Suppressor macrophage (primary cell): ENCODE measurements at regions not wholly inside any gene's neighbourhood (a gene's known extent, or its start where the extent isn't known, plus 50 kb on each side); places are given as distances from the start of the nearest gene placed in this dataset.

Experiments
- DNase-seq, 4 experiments: peaks; one replicate each; pipeline ENCODE4 v3.0.0-alpha.2; 2020 to 2022

- peak in 3 of 4 experiments; percentile 63 to 81 (median 74) for DNase-seq
Observed at GRCh38 chr14:76926521-76927251, 100.5 kb downstream of the LRRC74A start.

GRCh38 chr14:76925097-76925441 lies 98.9 kb downstream of the LRRC74A start:
- DNase-seq = no peak

DNA sequence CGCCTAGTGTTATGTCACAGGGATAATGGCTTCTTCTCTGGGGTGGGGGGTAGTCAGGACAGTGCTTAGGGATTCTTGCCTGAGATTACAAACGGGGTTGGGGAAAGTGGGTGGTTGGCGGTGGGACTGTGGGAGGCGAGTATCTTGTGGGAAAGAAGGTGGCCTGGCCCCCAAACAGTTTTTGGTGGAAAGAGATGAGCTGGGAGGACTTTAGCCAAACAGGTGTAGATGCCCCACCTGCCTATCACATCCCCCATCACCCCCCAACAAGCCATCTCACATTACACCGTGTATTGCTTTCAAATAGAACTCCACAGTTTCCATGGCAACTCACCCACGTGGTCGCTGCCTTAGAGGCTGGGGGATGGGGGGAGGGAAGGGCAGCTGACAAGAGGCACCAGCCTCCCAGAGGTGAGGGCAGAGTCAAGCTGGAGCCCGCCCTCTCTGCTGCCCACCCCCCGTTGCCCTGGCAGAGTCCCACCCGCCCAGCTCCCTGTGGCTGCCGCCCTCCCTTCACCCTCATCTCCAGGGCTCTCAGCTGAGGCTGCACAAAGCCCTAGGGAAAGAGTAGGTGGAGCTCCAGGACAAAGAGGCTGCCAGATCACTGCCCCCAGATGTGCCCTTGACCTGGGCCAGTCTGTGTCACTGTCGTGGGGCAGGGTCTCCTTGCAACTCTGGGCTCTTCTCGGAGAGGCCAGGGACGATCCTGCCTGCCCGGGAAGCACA lies 98.3 kb downstream of the LRRC74A start:
- DNase-seq = no peak

GRCh38 chr14:76923431-76924370 lies 97.5 kb downstream of the LRRC74A start:
- DNase-seq = peak in 3 of 4 experiments; percentile 35 to 43 (median 40)

DNA sequence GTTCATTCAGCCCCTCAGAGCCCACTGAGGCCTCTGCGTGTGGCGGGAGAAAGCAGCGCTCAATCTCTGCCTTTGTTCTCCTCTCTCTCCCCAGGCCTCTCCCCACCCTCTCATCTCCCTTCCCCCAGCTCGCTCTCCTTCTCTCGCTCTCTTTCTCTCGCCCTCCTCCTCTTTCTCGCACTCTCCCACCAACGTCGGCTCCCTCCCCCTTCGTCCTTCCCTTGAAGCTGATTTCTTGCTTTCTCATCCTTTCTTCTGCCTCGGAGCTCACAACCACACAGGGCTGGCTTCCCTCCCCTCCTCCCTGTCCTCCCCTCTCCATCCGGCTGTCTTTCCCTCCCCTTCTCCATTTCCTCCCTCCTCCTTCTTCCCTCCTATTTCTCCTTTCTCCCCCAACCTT lies 96.4 kb downstream of the LRRC74A start:
- no peak for DNase-seq

- no peak for DNase-seq
Observed at GRCh38 chr14:76922092-76922491, 95.9 kb downstream of the LRRC74A start.

DNA sequence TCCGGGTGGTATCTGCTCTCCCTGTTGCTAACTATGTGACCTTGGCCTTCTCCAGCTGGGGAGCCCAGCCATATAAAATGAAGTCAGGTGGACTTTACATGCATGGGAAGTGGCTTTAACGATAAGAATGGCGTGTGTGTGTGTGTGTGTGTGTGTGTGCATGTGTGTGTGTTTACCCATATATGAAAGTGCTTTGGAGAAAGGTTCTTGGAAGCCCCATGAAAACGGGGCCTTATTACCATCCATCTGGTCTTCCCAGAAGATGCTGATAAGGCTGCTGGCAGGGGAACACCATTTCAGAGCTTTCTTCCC lies 94.8 kb downstream of the LRRC74A start:
- DNase-seq = no peak

DNA sequence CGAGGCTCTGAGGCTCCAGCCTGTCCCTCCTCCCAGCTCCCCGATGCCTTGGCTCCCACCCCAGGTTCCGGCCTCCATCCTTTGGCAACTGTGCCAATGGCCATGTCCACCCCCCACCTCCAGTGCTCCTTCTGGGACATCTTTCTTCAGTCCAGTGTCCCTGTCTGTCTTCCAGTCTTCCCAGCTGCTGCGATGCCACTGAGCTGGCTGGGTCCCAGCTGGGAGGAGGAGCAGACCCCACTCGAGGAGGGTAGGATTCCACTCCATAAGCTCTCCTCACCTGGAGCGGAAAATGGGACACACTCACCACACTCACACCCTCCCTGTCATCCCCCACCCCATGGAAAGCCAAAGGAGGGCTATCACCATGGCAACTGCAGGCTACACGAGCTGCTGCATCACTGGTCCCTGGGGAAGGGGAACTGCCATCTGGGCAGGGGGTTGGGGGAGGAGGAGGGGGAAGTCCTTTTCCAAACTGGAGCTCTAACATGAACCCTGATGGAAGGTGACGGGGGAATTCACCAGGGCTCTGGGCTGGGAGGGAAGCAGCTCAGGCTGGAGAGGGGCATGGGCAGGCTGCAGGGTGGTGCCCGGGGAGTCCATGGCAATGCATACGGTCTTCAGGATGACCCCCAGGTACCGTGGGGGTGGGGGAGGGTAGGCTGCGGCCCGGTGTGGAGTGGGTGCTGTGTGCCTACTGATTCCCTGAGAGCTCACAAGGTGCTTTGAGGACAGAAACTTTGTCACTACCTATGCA lies 94.3 kb downstream of the LRRC74A start:
- DNase-seq = no peak

GRCh38 chr14:76919431-76920330 lies 93.5 kb downstream of the LRRC74A start:
- DNase-seq = peak; percentile 30 to 67 (median 66)
